ENCODE measurements at regions not wholly inside any gene's neighbourhood (a gene's known extent, or its start where the extent isn't known, plus 50 kb on each side); places are given as distances from the start of the nearest gene placed in this dataset.

DNA sequence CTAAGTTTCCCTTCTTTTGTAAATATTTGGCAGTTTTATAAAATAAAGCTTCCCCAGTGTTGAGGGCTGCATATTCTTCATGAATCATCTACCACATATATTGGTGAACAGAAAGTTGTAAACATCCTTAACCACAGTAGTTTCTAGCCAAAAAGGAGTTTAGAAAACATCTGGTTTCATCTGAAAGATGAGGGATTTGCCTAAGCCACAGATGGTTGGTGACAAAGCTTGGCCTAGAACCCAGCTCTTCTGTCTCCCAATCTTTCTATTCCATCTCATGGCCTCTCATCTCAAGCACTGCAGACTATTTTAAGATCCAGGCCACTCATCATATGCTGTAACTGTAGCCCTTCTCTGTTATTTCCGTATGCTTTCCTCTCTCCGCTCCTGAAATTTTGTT, 232.3 kb upstream of the TRPM3 start:
- DNase-seq (ENCODE audit: low read depth): no peak
- Histone ChIP-seq H3K27me3 (ENCODE audit: control insufficient read depth, insufficient read depth, low read length) (no peaks in the 10 kb centered on the region), H3K4me3 (ENCODE audit: low read depth, low read length) (no peak overlapping the region), H3K36me3 (ENCODE audit: control insufficient read depth, insufficient read depth, low read length) (no peaks in the 10 kb centered on the region)
- FAIRE-seq: no peak
- no peak for TF ChIP-seq CTCF (IDR thresholded peaks at IDR 0.05; ENCODE audit: insufficient read depth, low read length, severe bottlenecking)

- H3K4me3 ChIP-seq (ENCODE audit: low read depth, low read length): no peak overlapping the region
- no peaks in the 10 kb centered on the region for H3K27me3 ChIP-seq (ENCODE audit: control insufficient read depth, insufficient read depth, low read length)
- TF ChIP-seq CTCF (IDR thresholded peaks at IDR 0.05; ENCODE audit: insufficient read depth, low read length, severe bottlenecking): no peak
- DNase-seq (ENCODE audit: low read depth) (no peak), FAIRE-seq (no peak)
- H3K36me3 ChIP-seq (ENCODE audit: control insufficient read depth, insufficient read depth, low read length): no peaks in the 10 kb centered on the region
Observed at GRCh38 chr9:71352837-71353236, 231.4 kb upstream of the TRPM3 start.

GRCh38 chr9:71349218-71349617, 227.8 kb upstream of the TRPM3 start:
- H3K4me3 ChIP-seq (ENCODE audit: low read depth, low read length): no peak overlapping the region
- FAIRE-seq: no peak

GRCh38 chr9:71333321-71333720, 211.9 kb upstream of the TRPM3 start:
- H3K4me3 ChIP-seq (ENCODE audit: low read depth, low read length): no peak overlapping the region
- no peak for TF ChIP-seq CTCF (IDR thresholded peaks at IDR 0.05; ENCODE audit: insufficient read depth, low read length, severe bottlenecking)

More at GRCh38 chr9:71349218-71349617, 227.8 kb upstream of the TRPM3 start:
- no peaks in the 10 kb centered on the region for H3K27me3 ChIP-seq (ENCODE audit: control insufficient read depth, insufficient read depth, low read length)
- no peak for TF ChIP-seq CTCF (IDR thresholded peaks at IDR 0.05; ENCODE audit: insufficient read depth, low read length, severe bottlenecking)
- no peaks in the 10 kb centered on the region for H3K36me3 ChIP-seq (ENCODE audit: control insufficient read depth, insufficient read depth, low read length)
- DNase-seq (ENCODE audit: low read depth): no peak

GRCh38 chr9:71331603-71332002, 210.2 kb upstream of the TRPM3 start:
- Histone ChIP-seq H3K27me3 (ENCODE audit: control insufficient read depth, insufficient read depth, low read length) (no peaks in the 10 kb centered on the region), H3K36me3 (ENCODE audit: control insufficient read depth, insufficient read depth, low read length) (no peaks in the 10 kb centered on the region), H3K4me3 (ENCODE audit: low read depth, low read length) (no peak overlapping the region)
- DNase-seq (ENCODE audit: low read depth): no peak
- FAIRE-seq: no peak
- no peak for TF ChIP-seq CTCF (IDR thresholded peaks at IDR 0.05; ENCODE audit: insufficient read depth, low read length, severe bottlenecking)

More at GRCh38 chr9:71333321-71333720, 211.9 kb upstream of the TRPM3 start:
- Histone ChIP-seq H3K27me3 (ENCODE audit: control insufficient read depth, insufficient read depth, low read length) (no peaks in the 10 kb centered on the region), H3K36me3 (ENCODE audit: control insufficient read depth, insufficient read depth, low read length) (no peaks in the 10 kb centered on the region)
- FAIRE-seq: peak; percentile 64
- DNase-seq (ENCODE audit: low read depth): no peak

GRCh38 chr9:71329873-71330272, 208.5 kb upstream of the TRPM3 start:
- Histone ChIP-seq H3K36me3 (ENCODE audit: control insufficient read depth, insufficient read depth, low read length) (no peaks in the 10 kb centered on the region), H3K4me3 (ENCODE audit: low read depth, low read length) (no peak overlapping the region), H3K27me3 (ENCODE audit: control insufficient read depth, insufficient read depth, low read length) (no peaks in the 10 kb centered on the region)
- TF ChIP-seq CTCF (IDR thresholded peaks at IDR 0.05; ENCODE audit: insufficient read depth, low read length, severe bottlenecking): no peak
- FAIRE-seq (no peak), DNase-seq (ENCODE audit: low read depth) (no peak)

Data from bronchial epithelial cell (primary cell).